OCI-LY7 (cell line): ENCODE measurements at regions not wholly inside any gene's neighbourhood (a gene's known extent, or its start where the extent isn't known, plus 50 kb on each side); places are given as distances from the start of the nearest gene placed in this dataset. TPM values are rescaled to one million over a fixed set of nuclear protein-coding genes. Genes with fewer than 3 reads are reported as not detected.
"Not testable (repeated sequence)": the region's sequence is repeated elsewhere in the genome, so short reads cannot be mapped to it uniquely, and the experiment has no call there.

Experiments
- BruUV-seq: library from RNA; stranded (reverse); fragments of 400-500 nt; replicated peaks from 2 replicates; lab custom pipeline; 2021; lab: Mats Ljungman, UMichigan
- CTCF ChIA-PET: fragments of 300-600 bp; sonication (Branson Sonifier 250); formaldehyde crosslinking; loops from one replicate; lab custom pipeline; 2022; ENCODE audit warnings: antibody characterized with exemption; ENCODE audit not compliant: unreplicated experiment; lab: Charles Lee
- POLR2A ChIA-PET: fragments of 300-600 bp; sonication (Branson Sonifier 250); formaldehyde crosslinking; loops from one replicate; lab custom pipeline; 2022; ENCODE audit warnings: antibody characterized with exemption; lab: Charles Lee
- DNase-seq: peaks from one replicate; pipeline ENCODE4 v3.0.0-alpha.2; 2015; ENCODE audit warnings: low spot score
- H2AFZ ChIP-seq: fragments of 200-600 bp; sonication (generic), shearing (Covaris generic); 2 replicates; pipeline ENCODE4 v1.6.1; 2014; ENCODE audit warnings: mild to moderate bottlenecking, antibody characterized with exemption, low read length, moderate library complexity
- H3K27ac ChIP-seq: fragments of 200-600 bp; sonication (generic); 2 replicates; pipeline ENCODE4 v1.5.1; 2014; ENCODE audit warnings: mixed run types, low read depth, mild to moderate bottlenecking, moderate library complexity, low read length, inconsistent platforms; ENCODE audit not compliant: poor library complexity, severe bottlenecking
- H3K36me3 ChIP-seq: fragments of 200-600 bp; sonication (generic); 2 replicates; pipeline ENCODE4 v1.6.1; 2014; ENCODE audit warnings: mild to moderate bottlenecking, antibody characterized with exemption, low read length, moderate library complexity, mixed read lengths; ENCODE audit not compliant: insufficient read depth
- H3K4me1 ChIP-seq: fragments of 200-600 bp; sonication (generic); 2 replicates; pipeline ENCODE4 v1.5.1; 2014; ENCODE audit warnings: mild to moderate bottlenecking, low read length; ENCODE audit not compliant: insufficient read depth, poor library complexity, severe bottlenecking
- H3K4me2 ChIP-seq: fragments of 200-600 bp; sonication (generic); 2 replicates; pipeline ENCODE4 v1.6.1; 2014; ENCODE audit warnings: mild to moderate bottlenecking, low read length
- H3K4me3 ChIP-seq: fragments of 200-600 bp; sonication (generic); 2 replicates; pipeline ENCODE4 v1.5.1; 2014; ENCODE audit warnings: mild to moderate bottlenecking, low read depth, low read length; ENCODE audit not compliant: poor library complexity, severe bottlenecking
- H3K79me2 ChIP-seq: fragments of 200-600 bp; sonication (generic); 2 replicates; pipeline ENCODE4 v1.6.1; 2016; ENCODE audit warnings: low read depth, mild to moderate bottlenecking, low read length, moderate library complexity, mixed read lengths; ENCODE audit not compliant: insufficient read depth
- H3K9me2 ChIP-seq: fragments of 200-600 bp; sonication (generic); 2 replicates; pipeline ENCODE4 v1.6.1; 2016; ENCODE audit warnings: mild to moderate bottlenecking, low read length, mixed read lengths; ENCODE audit not compliant: insufficient read depth
- H3K9me3 ChIP-seq: fragments of 200-600 bp; sonication (generic); 2 replicates; pipeline ENCODE4 v1.6.1; 2014; ENCODE audit warnings: mild to moderate bottlenecking, mixed run types, low read length, mixed read lengths
- H4K20me1 ChIP-seq: fragments of 200-600 bp; sonication (generic); 2 replicates; pipeline ENCODE4 v1.6.1; 2014; ENCODE audit warnings: mild to moderate bottlenecking, antibody characterized with exemption, low read length, moderate library complexity, mixed read lengths; ENCODE audit not compliant: insufficient read depth
- intact Hi-C: fragments of 100-400 bp; cut with micrococcal nuclease; formaldehyde crosslinking; loops from one replicate; pipeline ENCODE4 v1.10.0; 2022; ENCODE audit not compliant: unreplicated experiment
- small RNA-seq: library from RNA; depleted of rRNA; stranded (forward); fragments of <200 nt; gene quantifications from one replicate; pipeline ENCODE3, GENCODE V24; 2014

DNA sequence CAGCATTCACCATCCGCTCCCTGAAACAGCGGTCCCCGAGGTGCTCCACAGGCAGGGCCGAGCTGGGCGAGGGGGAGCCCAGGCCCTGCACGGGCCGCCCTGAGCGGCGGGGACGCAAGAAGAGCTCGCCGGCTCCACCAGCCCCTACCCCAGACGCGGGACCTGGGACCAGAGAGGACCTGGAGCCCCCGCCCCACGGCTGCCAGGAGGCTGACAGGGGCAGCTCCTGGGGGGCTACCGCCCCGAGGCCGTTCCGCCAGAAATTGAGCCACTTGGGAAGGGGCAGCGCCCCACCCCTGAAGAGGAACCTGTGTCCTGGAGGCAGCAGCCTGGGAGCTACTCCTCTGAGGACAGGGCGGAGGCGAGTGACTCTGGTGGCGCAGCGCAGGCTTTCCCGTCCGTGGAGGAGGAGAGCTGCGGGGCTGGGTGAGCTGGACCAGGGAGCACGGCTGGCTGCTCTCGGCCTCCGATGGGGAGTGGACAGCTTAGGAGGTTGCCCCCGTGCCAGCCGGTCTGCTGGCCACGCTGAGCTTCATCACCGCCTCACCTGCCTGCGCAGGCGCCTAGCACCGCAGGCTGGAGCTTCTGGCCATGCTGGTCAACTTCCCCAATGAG, 529.1 kb upstream of the DEFB115 start:
- H3K4me1 ChIP-seq, POLR2A ChIA-PET, H3K9me3 ChIP-seq, BruUV-seq, H3K4me3 ChIP-seq, DNase-seq, H2AFZ ChIP-seq, H4K20me1 ChIP-seq, H3K4me2 ChIP-seq, intact Hi-C loops, H3K27ac ChIP-seq, H3K36me3 ChIP-seq, CTCF ChIA-PET, H3K79me2 ChIP-seq, H3K9me2 ChIP-seq: not testable (repeated sequence)

Small RNA genes lying in the stretch of these regions (small RNA-seq; reads per million reads assigned to genes)
- 5.9 reads per million, percentile 93 among the genes with 10 or more reads in this experiment for gene RF00002
- not detected for gene RF00026
